Activated CD4-positive, alpha-beta T cell treated with anti-CD3 and anti-CD28 coated beads, Interleukin-2, Interleukin-4, amounts not matched to agents 100 ng/mL and 50 ng/mL, durations not matched to agents 16 hours and 8 hours (primary cell): ENCODE measurements at regions not wholly inside any gene's neighbourhood (a gene's known extent, or its start where the extent isn't known, plus 50 kb on each side); places are given as distances from the start of the nearest gene placed in this dataset.
"Not testable (repeated sequence)": the region's sequence is repeated elsewhere in the genome, so short reads cannot be mapped to it uniquely, and the experiment has no call there.

Source experiments
- DNase-seq: peaks from one replicate; pipeline ENCODE4 v3.0.0-alpha.2; 2020; ENCODE audit warnings: low spot score

DNA sequence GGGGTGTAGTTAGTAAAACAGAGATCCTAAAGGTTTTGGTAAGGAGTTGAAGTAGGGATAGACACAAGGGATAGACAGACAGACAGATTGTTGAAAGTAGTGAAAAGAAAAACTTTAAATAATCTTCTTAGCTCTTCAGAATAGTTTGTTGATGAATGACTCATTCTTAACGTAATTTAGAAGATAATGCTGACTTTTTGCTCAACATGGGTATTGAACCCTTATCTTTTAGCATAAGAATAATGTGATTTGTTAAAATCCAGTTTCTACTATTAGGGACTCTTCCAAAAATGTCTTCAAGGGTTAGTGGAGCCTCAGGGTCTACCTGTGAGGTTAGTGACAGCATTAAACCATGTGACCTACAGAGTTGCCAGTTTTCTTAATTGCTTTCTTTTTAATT lies 411.2 kb downstream of the ETV1 start:
- DNase-seq, result no peak

GRCh38 chr7:13581097-13581496 lies 408.4 kb downstream of the ETV1 start:
- no peak for DNase-seq

GRCh38 chr7:13593854-13594253 lies 395.6 kb downstream of the ETV1 start:
- DNase-seq, result no peak

DNA sequence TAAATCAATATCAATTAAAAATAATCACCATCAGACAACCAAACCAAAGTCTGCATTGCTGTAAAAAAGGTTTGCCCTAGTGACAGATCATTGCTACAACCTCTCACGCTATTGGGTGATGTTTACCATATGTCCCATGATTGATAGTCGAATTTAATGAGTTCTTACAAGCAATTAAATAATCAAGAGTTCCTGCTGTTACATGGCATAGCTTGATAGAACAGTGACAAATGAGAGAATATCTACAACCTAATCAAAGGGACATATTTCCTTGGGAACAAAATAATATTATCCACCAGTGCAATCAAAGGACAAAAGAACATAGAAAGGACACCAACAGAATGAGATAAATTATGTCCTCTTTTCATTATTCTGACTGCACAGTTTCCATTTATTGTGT lies 387.4 kb downstream of the ETV1 start:
- no peak for DNase-seq

DNA sequence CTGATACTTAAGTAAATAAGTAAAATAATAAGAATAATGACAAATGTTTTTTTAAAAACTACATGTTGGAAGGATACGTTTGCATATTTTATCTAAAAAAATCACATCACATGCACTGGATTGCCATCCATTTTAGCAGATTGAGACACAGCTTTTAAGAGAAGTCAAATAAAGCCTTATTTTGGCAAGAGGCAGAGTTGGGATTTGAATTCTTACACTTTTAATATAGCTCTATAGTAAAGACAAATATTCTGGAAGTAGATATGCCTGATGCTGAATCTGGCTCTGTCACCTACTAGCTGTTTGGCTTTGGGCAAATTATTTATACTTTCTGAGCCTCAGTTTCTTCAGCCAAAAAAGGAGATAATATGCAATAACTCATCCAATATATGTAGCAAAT lies 386.4 kb downstream of the ETV1 start:
- DNase-seq, result no peak

DNA sequence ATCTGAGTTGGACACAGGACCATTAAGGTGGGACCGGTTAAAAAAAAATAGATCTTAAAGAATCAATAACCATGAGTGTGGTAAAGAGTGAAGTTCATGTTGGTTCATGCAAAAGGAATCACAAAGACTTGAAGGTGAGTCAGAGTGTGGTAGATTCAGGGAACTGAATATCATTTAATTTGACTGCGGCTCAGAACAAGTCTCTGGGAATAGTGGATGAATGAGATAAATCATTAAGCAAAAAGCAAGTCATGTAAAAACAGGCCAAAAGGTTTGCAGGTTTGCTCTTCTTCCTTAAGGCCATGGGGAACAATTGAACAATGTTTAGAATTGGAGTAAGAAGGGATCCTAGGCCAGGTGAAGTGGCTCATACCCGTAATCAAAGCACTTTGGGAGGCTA lies 385.8 kb downstream of the ETV1 start:
- no peak for DNase-seq

DNA sequence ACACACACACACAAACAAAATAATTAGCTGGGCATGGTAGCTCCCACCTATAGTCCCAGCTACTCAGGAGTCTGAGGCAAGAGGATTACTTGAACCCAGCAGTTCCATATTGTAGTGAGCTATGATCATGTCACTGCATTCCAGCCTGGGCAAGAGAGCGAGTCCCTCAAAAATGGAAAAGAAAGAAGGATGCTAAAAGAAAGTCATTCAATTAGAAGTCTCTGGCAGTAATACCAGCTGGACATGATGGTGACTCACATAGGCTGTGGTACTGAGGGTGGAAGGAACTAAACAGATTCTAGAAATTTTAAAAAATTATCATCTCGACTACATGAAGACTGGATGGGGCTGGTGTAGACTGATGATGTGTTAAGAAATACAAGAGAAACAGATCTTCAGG lies 385.3 kb downstream of the ETV1 start:
- DNase-seq, result no peak

GRCh38 chr7:13610372-13610771 lies 379.1 kb downstream of the ETV1 start:
- DNase-seq, result no peak

DNA sequence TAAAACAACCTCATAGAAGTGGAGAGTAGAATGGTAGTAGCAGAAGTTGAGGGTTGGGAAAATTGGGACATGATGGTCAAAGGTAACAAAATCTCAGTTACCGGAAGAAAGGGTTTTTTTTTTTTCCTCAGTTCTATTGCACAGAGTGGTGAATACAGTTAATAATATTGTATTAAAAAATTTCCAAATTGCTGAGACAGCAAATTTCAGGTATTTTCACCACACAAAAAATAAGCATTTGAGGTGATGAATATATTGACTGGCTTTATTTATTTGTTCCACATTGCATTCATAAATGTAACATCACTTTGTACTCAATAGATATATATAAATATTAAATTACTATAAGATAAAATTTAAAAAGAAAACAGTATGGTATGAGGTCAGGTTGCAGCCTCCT lies 373.8 kb downstream of the ETV1 start:
- DNase-seq, result no peak

DNA sequence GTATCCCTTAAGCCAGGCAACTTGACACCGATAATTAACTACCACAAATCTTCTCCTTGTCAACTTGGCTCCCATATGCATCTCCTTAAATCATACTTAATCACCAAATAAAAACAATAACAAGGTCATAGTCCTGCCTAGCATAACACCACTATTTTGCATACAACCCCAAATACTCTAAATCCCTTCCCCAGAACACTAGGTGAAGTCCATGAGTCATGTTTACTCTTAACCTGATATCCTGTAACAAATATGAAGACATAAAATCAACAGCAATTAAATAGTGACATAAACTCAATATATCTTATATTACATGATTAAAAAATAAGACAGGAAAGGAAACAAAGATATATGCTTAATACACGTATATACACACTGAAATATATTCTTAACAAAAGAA lies 362.0 kb downstream of the ETV1 start:
- no peak for DNase-seq

DNA sequence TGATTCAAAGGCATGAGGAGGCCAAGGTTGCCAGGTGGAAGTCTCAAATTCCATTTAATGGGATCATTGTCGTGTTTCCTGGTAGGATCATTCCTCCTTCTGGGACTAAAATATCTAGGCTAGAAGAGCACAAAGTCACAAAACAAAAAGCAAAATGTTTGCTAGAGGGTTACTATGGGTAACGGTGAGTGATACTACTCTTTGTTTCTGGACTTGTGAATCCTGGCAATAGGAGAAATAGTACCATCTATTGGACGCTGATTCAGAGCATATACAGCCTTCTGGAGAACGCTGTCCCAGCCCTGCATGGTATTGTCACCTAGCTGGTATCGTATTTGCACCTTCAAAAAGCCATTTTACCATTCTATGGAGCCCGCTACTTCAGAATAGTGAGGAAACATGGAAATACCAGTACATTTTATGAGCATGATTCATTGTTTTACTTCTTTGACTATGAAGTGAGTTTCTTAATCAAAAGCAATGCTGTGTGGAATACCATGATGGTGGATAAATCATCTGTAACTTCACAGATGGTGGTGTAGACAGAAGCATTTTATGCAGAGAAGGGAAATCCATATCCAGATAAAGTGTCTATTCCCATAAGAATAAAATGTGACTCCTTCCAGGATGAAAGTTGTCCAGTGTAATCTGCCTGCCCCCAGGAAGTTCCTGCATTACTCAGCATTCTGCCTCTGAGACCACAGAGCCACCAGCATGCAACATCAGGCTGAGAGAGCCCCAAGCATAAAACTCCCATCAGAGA lies 361.0 kb downstream of the ETV1 start:
- no peak for DNase-seq

DNA sequence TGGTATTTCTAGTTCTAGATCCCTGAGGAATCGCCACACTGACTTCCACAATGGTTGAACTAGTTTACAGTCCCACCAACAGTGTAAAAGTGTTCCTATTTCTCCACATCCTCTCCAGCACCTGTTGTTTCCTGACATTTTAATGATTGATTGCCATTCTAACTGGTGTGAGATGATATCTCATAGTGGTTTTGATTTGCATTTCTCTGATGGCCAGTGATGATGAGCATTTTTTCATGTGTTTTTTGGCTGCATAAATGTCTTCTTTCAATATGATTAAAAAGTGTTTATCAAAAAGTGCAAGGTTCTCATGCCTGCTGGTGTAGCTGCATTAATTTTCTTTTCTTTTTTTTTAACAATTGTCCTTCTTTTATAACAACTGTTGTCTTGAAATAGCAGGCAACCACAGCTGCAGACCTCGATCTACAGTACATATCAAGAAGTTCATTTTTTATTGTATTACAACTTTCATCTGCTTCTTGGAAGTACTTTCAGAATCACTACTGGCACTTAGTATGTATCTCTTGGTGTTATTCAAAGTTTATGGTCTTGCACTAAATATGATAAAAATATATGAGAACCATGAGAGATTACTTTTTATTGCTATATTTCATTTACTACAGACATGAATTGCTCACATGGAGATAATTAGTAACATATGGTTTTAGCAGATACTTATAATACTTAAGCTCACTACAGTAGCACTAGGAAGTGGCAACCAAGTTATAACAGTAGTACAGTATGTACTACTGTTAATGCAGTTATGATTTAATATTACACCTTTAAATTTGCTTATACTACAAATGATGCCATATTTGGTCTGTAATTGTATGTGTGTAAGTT lies 358.0 kb downstream of the ETV1 start:
- DNase-seq, result not testable (repeated sequence)

DNA sequence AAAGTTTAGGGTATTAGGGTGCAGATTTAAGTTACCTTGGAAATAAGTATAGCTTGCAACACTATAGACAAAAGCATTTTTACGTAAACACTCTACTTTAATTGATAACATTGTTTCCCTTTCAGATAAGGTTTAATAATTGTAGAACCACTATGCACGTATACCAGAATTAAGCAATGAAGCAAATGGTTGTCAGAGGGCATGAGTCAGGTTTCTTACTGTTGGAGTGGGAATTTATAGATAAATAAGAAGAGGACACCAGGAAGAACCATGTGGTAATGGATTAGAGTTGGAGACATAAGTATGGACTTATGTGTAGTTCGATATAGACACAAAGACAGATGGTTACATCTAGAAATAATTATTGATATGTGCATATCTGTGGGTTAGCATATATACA lies 355.6 kb downstream of the ETV1 start:
- DNase-seq, result no peak

DNA sequence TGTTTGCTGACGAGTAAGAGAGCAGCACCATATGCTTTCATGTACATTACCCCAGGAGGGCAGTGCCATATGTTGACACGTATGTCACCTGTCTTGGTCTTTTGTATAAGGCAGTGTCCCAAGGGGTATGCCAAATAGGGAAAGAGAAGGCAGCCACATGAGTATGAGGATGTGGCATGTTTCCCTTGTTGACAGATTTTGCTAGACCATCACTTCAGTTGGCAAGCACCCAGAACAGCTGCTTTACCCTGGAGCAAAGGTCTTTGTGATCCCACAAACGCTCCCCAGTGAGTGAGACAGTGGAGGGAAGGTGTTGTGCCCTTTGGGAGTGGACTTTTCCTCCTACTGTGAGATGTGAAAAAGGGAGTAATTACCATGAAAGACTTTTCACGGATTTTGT lies 350.1 kb downstream of the ETV1 start:
- no peak for DNase-seq

DNA sequence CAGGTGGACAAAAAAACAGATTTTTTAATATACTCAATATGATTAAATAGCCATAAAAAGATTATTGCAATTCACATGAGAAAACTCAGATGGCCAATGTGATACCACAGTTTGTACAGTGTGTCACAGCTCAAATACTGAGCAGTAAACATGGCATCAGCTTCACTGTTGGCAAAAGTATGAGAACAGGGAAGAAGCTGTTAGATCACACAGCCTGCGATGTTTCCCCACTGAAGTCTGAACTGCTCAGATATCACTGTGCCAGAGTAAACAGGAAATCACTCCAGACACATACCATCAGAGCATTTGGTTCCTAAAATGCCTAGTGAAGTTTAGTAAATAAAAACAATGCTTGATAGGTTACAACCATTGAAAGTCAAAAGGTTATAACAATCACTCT lies 347.8 kb downstream of the ETV1 start:
- DNase-seq, result no peak

DNA sequence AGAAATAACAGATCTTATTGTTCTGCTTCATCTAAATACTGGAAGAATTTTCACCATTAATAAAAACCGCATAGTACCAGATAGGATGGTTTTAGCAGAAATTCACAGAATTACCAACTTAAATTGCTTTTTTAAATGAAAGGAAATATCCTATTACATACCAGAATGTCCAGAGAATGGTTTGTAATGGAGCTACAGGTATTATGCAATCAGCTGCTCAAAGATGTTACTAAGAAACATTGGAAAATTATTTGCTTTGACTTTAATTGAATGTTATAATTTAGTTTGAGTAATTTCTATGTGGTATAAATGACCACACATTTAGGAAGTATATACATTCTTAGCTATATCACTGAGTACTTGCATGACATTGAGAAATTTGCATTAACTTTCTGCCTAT lies 338.3 kb downstream of the ETV1 start:
- DNase-seq, result no peak

DNA sequence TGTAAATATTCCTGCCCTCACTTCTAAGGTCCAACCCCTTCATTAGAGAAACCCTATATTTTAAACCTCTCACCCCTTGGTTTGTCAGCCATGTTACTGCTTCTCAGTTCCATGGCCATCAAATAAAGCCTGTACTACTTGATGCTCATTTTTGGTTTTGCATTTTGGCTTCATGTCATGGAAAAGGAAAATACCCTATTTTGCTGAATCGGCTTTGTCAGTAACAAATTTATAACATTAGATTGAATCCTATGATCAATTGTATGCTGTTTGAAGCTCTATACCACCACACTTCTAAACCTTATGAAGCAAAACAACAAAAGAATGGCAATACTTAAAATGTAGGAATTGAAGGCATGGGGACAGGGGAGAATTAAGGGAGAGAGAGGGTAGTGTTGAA lies 333.1 kb downstream of the ETV1 start:
- no peak for DNase-seq

DNA sequence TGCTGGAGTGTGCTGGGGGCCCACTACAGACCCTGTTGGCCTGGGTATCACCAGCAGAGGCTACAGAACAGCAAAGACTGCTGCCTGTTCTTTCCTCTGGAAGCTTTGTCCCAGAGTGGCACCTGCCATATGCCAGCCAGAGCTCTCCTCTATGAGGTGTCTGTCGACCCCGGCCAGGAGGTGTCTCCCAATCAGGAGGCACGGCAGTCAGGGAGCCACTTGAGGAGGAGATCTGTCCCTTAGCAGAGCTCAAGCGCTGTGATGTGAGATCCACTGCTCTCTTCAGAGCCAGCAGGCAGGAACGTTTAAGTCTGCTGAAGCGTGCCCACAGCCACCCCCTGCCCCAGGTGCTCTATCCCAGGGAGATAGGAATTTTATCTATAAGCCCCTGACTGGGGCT lies 316.2 kb downstream of the ETV1 start:
- DNase-seq, result no peak

DNA sequence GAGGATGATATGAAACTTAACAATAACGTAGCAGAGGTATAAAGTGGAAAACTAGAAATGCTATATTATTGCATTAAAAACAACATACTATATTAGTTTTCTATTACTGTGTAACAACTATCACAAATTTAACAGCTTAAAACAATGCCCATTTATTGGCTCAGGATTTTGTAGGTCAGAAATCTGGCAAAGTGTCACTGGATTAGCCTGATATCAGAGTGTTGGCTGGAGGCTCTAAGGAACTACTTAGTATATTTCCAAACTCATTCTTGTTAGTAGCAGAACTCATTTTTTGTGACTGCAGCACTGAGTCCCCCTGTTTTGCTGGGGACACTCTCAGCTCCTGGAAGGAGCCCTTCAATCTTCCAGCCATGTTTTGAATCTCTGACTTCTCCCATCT lies 306.8 kb downstream of the ETV1 start:
- no peak for DNase-seq

DNA sequence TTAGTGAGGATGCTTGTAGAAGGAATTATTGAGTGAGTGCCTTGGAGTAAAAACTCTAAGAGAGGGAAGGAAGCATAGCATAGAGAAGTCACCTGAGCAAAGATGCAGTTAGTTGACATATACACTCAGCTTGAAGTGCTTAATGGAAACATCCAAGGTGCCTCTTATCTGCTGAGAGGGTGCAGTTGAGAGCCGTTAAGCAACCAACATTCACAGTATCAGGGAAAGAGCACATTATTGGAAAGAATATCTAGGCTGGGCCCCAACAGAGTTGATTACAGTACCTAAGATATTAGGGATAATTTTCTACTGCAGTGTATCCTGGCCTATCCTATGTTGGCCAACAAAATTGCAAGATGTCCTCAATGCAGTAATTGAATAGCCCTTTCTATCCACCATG lies 302.0 kb downstream of the ETV1 start:
- no peak for DNase-seq

- DNase-seq, result no peak
These were observed 296.9 kb downstream of the ETV1 start for GRCh38 chr7:13692548-13692947.

DNA sequence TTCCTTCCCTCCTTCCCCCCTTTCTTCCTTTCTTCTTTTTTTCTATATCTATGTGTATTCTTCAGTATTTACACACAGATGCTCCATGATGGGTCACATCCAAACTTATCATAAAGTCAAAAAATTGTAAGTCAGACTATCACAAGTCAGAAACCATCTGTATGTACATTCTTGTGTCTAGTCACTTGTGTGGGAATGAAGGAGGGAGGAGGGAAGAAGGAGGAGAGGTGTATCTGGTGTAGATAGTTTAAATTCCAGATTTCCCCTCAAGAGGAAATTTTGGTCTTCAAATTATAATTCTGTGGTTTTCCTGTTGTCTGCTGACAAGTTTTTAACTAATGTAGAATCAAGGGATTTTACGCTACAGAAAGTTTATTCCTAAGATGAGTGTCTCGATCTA lies 287.2 kb downstream of the ETV1 start:
- DNase-seq, result no peak

- no peak for DNase-seq
These were observed 280.8 kb downstream of the ETV1 start for GRCh38 chr7:13708670-13709069.

DNA sequence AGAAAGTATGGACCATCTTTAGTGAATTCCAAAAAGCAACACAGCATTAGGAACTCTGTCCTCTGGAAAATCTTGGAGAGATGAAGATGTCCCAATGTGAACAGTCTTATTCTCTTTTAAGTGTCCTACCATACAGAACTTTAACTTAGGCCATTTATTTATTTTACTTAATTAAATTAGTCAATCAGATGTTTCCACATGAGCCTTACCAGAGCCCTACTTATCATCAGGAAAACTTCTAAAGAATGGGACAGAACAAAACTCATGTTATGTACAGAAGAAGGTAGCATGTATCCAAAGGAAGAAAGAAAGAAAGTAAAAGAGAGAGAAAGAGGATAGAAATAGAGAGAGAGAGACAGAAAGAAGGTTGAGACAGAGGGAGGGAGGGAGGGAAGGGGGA lies 276.4 kb downstream of the ETV1 start:
- no peak for DNase-seq
